ENCODE measurements at regions not wholly inside any gene's neighbourhood (a gene's known extent, or its start where the extent isn't known, plus 50 kb on each side); places are given as distances from the start of the nearest gene placed in this dataset.

- in situ Hi-C loops (cut with HindIII; ENCODE audit: low pct_unique_long_range_greater_than_20kb, low sequenced_read_pairs) = no loop called here
- DNase-seq (ENCODE audit: low read depth, low spot score) = no peak
Measured at GRCh38 chr1:214187933-214188332, 93.0 kb upstream of the SMYD2 start.

- in situ Hi-C loops (cut with HindIII; ENCODE audit: low pct_unique_long_range_greater_than_20kb, low sequenced_read_pairs) = no loop called here
- no peak for DNase-seq (ENCODE audit: low read depth, low spot score)
Measured at GRCh38 chr1:214188835-214189234, 92.1 kb upstream of the SMYD2 start.

DNA sequence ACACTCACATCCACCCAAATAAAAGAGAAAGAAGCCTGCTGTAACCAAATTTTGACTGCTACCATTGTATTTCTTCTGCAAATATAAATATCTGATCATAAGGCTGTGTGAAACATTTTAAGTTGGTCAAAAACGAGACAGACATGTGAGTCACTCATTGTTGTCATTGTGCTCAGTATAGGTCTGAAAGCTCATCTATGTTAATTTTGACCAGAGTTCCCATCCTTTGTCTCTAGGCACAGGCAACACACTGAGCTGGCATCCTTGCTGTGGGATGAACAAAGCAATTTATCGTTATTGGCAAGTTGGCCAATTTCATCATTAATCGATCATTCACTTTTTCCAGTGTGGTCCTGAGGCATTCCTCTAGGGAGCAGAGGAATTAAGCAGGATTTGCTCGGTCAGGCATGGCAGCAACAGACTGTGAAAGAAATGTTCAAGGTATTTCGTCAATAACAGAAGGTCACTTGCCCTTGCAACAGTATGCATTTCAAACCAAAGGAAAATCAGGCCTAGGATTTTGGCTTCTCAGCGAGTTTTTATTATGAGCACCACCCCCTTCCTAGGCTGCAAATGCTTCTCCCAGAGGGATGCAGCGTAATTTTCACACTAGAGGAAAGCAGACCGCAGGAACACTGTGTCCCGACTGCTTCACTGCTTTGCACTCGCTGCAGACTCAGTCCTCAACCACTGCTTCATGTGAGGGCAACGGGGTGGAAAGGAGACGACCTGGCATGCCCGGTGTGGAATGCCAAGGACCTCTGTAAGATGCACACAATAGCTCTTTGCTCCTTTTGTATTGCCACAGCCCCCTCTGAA, 87.9 kb upstream of the SMYD2 start:
- no peak for DNase-seq (ENCODE audit: low read depth, low spot score)
- in situ Hi-C loops (cut with HindIII; ENCODE audit: low pct_unique_long_range_greater_than_20kb, low sequenced_read_pairs) = no loop called here

DNA sequence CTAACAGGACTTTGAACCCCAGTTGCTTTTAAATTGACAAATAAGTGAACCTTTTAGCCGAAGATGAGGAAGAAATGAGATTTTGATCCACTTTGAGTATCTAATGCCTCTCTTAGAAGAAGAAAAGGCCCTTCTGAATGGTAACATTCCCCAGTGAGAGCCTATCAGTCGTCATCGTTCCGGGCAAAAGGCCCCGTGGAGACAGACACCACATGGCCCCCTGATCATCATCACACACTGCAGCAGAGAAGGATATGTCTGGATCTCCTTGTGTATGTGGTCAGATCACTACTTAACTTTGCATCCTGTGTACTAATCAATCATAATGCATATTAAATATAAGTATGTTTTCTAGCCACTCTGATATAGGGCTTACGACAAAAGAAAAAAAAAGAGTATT, 87.3 kb upstream of the SMYD2 start:
- no peak for DNase-seq (ENCODE audit: low read depth, low spot score)
- in situ Hi-C loops (cut with HindIII; ENCODE audit: low pct_unique_long_range_greater_than_20kb, low sequenced_read_pairs) = no loop called here

DNA sequence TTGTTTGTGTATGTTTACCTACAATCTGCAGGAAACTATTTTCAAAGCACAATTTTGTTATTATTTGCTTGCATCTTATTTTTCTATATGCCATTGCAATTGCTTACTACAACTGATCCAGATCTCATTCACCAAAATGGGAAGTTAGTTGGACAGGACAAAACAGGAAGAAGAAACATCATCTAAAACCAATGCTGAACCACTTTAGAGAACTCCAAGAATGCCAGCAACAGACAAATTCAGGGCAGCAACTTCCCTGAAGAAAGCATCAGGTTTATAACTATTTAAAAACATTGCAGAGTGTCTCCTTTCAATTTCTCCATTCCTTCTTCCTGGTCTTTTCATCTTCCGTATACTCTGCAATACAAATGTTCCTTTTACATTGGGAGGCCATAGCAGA, 82.4 kb upstream of the SMYD2 start:
- no peak for DNase-seq (ENCODE audit: low read depth, low spot score)
- in situ Hi-C loops (cut with HindIII; ENCODE audit: low pct_unique_long_range_greater_than_20kb, low sequenced_read_pairs) = no loop called here

DNA sequence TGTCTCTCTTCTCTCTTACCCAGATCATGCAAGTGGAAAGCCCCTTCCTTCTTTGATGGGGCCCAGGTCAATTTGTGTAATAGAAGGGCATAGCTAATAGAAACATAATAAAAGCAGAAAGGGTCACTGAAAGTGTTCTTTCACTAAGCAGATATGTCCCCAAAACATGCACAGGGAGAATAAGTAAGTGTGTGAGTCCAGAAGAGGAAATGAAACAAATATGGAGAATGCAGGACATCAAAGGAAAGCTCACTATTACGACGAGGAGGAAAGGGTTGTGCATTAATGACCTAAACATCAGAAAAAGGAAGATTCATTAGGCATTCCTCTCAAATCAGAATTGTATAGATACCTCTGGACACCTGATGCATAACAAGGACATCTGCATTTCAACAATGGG, 81.4 kb upstream of the SMYD2 start:
- in situ Hi-C loops (cut with HindIII; ENCODE audit: low pct_unique_long_range_greater_than_20kb, low sequenced_read_pairs) = no loop called here

DNA sequence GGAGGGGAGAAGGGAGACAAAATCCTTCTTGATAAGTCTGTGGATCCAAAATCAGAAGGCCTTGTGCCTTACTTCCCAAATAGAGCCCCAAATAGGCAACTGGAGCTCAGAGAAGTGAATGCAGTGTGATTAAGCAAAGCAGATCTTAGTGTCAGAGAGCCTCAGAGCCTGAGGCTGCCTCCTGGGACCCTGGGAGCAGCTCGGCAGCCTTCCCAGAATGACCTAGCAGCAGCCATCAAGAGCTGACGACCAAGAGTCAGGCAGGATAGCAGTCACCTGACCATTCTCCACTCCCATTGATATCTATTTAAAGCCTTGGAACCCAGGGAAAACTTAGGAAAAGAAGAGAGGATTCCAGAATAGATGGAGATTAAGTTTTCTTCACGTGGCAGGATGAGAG, 78.0 kb upstream of the SMYD2 start:
- no peak for DNase-seq (ENCODE audit: low read depth, low spot score)
- in situ Hi-C loops (cut with HindIII; ENCODE audit: low pct_unique_long_range_greater_than_20kb, low sequenced_read_pairs) = no loop called here

More for the DNA sequence above, 81.4 kb upstream of the SMYD2 start:
- no peak for DNase-seq (ENCODE audit: low read depth, low spot score)

DNA sequence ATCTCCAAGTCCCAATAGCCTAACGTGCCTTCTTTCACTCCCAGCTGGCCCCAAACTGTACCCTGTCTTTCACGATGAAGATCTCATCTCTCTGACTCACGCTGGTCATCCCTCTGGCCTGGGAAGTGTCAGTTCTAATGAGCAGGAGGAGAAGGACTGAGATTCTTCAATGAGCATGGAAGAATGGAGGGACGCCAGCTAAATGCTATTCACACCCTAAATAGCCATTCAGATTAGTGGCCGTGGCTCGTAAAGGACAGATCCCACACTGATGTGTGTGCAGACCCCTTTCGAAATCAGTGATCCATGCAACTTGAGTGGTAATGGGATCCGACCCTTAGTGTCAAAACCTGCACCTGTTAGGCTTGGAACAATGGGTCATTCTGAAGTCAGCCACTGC, 75.9 kb upstream of the SMYD2 start:
- no peak for DNase-seq (ENCODE audit: low read depth, low spot score)
- in situ Hi-C loops (cut with HindIII; ENCODE audit: low pct_unique_long_range_greater_than_20kb, low sequenced_read_pairs) = no loop called here

GRCh38 chr1:214208460-214208859, 72.5 kb upstream of the SMYD2 start:
- no peak for DNase-seq (ENCODE audit: low read depth, low spot score)
- in situ Hi-C loops (cut with HindIII; ENCODE audit: low pct_unique_long_range_greater_than_20kb, low sequenced_read_pairs) = no loop called here

DNA sequence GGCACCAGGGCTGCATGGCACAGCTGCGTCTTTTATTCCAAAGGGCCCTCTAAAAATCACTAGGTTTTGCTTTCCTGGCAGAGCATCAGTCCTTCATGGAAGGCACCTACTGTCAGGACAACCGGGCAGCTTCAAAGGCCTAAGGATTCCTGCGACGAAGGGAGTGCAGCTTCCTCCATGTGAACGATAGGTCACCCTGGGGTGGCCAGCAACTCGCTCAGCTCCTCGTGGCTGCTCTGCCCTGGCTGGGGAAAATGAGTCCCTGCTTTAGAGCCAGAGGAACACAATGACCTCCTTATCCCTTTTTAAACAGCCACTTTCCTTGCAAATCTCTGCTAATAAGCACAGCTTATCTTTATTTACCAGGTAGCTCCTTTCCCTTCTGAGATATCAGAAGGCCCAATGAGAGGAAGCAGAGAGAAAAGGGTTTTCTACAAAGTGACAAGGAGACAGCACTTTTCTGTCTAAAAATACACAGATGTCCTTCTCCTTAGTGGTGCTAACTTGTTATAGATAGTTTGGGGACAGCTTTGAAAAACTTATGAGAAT, 71.6 kb upstream of the SMYD2 start:
- in situ Hi-C loops (cut with HindIII; ENCODE audit: low pct_unique_long_range_greater_than_20kb, low sequenced_read_pairs) = no loop called here
- DNase-seq (ENCODE audit: low read depth, low spot score) = no peak

- no peak for DNase-seq (ENCODE audit: low read depth, low spot score)
- in situ Hi-C loops (cut with HindIII; ENCODE audit: low pct_unique_long_range_greater_than_20kb, low sequenced_read_pairs) = no loop called here
Measured at GRCh38 chr1:214213136-214213535, 67.8 kb upstream of the SMYD2 start.

GRCh38 chr1:214214851-214215250, 66.1 kb upstream of the SMYD2 start:
- DNase-seq (ENCODE audit: low read depth, low spot score) = no peak
- in situ Hi-C loops (cut with HindIII; ENCODE audit: low pct_unique_long_range_greater_than_20kb, low sequenced_read_pairs) = no loop called here

GRCh38 chr1:214215583-214215982, 65.4 kb upstream of the SMYD2 start:
- DNase-seq (ENCODE audit: low read depth, low spot score) = no peak
- in situ Hi-C loops (cut with HindIII; ENCODE audit: low pct_unique_long_range_greater_than_20kb, low sequenced_read_pairs) = no loop called here

- in situ Hi-C loops (cut with HindIII; ENCODE audit: low pct_unique_long_range_greater_than_20kb, low sequenced_read_pairs) = no loop called here
Measured at GRCh38 chr1:214216021-214216420, 64.9 kb upstream of the SMYD2 start.

GRCh38 chr1:214216779-214217178, 64.2 kb upstream of the SMYD2 start:
- in situ Hi-C loops (cut with HindIII; ENCODE audit: low pct_unique_long_range_greater_than_20kb, low sequenced_read_pairs) = no loop called here

More at GRCh38 chr1:214216021-214216420, 64.9 kb upstream of the SMYD2 start:
- no peak for DNase-seq (ENCODE audit: low read depth, low spot score)

DNA sequence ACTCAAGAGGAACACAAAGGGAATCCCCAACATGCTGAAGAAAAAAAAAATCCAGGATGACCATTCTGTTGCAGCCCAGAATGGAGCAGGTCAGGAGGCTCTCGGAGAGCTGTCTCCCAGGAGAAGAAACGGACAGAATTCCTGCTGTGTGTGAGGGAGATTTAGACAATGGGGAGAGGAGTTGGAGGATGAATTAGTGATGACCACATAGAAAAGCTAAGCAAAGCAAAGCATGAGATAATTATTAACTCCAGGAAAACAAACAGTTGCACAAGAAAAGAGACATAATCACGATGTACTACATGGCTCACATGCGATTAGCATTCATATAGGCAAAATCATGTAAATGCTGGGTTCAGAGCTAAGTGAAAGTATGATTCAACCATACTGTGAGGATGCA, 61.1 kb upstream of the SMYD2 start:
- DNase-seq (ENCODE audit: low read depth, low spot score) = no peak
- in situ Hi-C loops (cut with HindIII; ENCODE audit: low pct_unique_long_range_greater_than_20kb, low sequenced_read_pairs) = no loop called here

More at GRCh38 chr1:214216779-214217178, 64.2 kb upstream of the SMYD2 start:
- no peak for DNase-seq (ENCODE audit: low read depth, low spot score)

GRCh38 chr1:214220891-214221290, 60.1 kb upstream of the SMYD2 start:
- no peak for DNase-seq (ENCODE audit: low read depth, low spot score)
- in situ Hi-C loops (cut with HindIII; ENCODE audit: low pct_unique_long_range_greater_than_20kb, low sequenced_read_pairs) = no loop called here

GRCh38 chr1:214224611-214225354, 56.2 kb upstream of the SMYD2 start:
- in situ Hi-C loops (cut with HindIII; ENCODE audit: low pct_unique_long_range_greater_than_20kb, low sequenced_read_pairs) = no loop called here
- DNase-seq (ENCODE audit: low read depth, low spot score) = no peak

DNA sequence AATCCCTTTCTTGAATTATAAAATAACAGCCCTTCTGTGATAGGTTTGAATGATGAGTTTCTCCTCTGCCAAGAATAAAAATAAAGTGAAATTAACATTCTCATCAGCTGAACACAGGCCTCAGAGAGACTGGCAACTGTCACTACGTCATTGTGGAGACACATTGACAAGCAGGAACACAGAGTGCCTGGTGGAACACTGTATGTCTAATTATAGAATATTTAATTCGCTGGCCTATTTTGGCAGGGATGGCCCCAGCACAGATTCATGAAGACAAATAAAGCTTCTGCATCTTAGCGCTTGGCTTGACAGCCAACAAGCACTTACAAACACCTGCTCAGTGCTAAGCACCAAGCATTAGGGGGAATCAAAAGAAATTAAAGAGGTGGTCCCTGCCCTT, 52.0 kb upstream of the SMYD2 start:
- in situ Hi-C loops (cut with HindIII; ENCODE audit: low pct_unique_long_range_greater_than_20kb, low sequenced_read_pairs) = no loop called here
- DNase-seq (ENCODE audit: low read depth, low spot score) = no peak
